GM06990 (cell line): ENCODE measurements at regions not wholly inside any gene's neighbourhood (a gene's known extent, or its start where the extent isn't known, plus 50 kb on each side); places are given as distances from the start of the nearest gene placed in this dataset.

Experiments used
- DNase-seq: peaks from one replicate; pipeline ENCODE4 v3.0.0-alpha.2; 2011; ENCODE audit not compliant: insufficient read length; ENCODE audit errors: extremely low read depth
- H3K27me3 ChIP-seq: replicated peaks from 2 replicates; pipeline ENCODE4 v1.6.0; 2011; ENCODE audit warnings: low read length; ENCODE audit not compliant: control insufficient read depth, insufficient read depth
- H3K36me3 ChIP-seq: 2 replicates; pipeline ENCODE4 v1.5.1; 2011; ENCODE audit warnings: low read length; ENCODE audit not compliant: control insufficient read depth, insufficient read depth
- H3K4me3 ChIP-seq: replicated peaks from 2 replicates; pipeline ENCODE4 v1.5.1; 2011; ENCODE audit warnings: low read depth, mild to moderate bottlenecking, control low read depth, low read length
- CTCF ChIP-seq: IDR thresholded peaks from 2 replicates; pipeline ENCODE4 v1.5.1; 2011; ENCODE audit warnings: low read length, control low read depth, mild to moderate bottlenecking, inconsistent platforms; ENCODE audit not compliant: insufficient read depth, poor library complexity, severe bottlenecking

GRCh38 chr5:109614981-109615380 is 74.7 kb upstream of the MAN2A1 start:
- Histone ChIP-seq H3K36me3 (no peaks in the 10 kb centered on the region), H3K4me3 (no peak overlapping the region), H3K27me3 (peaks cover 3% of the 10 kb centered on the region; the same call in 1 of the 2 replicates)
- TF ChIP-seq CTCF: no peak
- DNase-seq: no peak

GRCh38 chr5:109614301-109614700 is 75.4 kb upstream of the MAN2A1 start:
- H3K36me3 ChIP-seq: no peaks in the 10 kb centered on the region
- no peak for TF ChIP-seq CTCF
- DNase-seq: no peak

GRCh38 chr5:109612278-109612905 is 77.3 kb upstream of the MAN2A1 start:
- H3K4me3 ChIP-seq: no peak overlapping the region
- no peaks in the 10 kb centered on the region for H3K36me3 ChIP-seq
- no peak for DNase-seq
- peaks cover 3% of the 10 kb centered on the region; the same call in 1 of the 2 replicates for H3K27me3 ChIP-seq
- no peak for TF ChIP-seq CTCF

More at GRCh38 chr5:109614301-109614700, 75.4 kb upstream of the MAN2A1 start:
- Histone ChIP-seq H3K4me3 (no peak overlapping the region), H3K27me3 (peaks cover 3% of the 10 kb centered on the region; the same call in 1 of the 2 replicates)

GRCh38 chr5:109611505-109611904 is 78.2 kb upstream of the MAN2A1 start:
- no peaks in the 10 kb centered on the region for H3K36me3 ChIP-seq
- no peak for TF ChIP-seq CTCF
- no peak for DNase-seq
- no peak overlapping the region for H3K4me3 ChIP-seq
- 0 out of 2 replicates have a peak, but pooled peaks cover 2% of the 10 kb centered on the region for H3K27me3 ChIP-seq

- Histone ChIP-seq H3K4me3 (no peak overlapping the region), H3K36me3 (no peaks in the 10 kb centered on the region), H3K27me3 (no peaks in the 10 kb centered on the region)
- DNase-seq: no peak
- no peak for TF ChIP-seq CTCF
Observed at GRCh38 chr5:109611061-109611460, 78.7 kb upstream of the MAN2A1 start.

GRCh38 chr5:109610581-109610980 is 79.1 kb upstream of the MAN2A1 start:
- no peak for DNase-seq
- no peak for TF ChIP-seq CTCF
- no peaks in the 10 kb centered on the region for H3K27me3 ChIP-seq
- no peak overlapping the region for H3K4me3 ChIP-seq
- no peaks in the 10 kb centered on the region for H3K36me3 ChIP-seq
